GM19463 (cell line): ENCODE measurements at regions not wholly inside any gene's neighbourhood (a gene's known extent, or its start where the extent isn't known, plus 50 kb on each side); places are given as distances from the start of the nearest gene placed in this dataset.

Experiments used
- ATAC-seq: cut with Tn5 transposase; IDR thresholded peaks from one replicate; pipeline ENCODE4 v1.9.1; 2021; ENCODE audit warnings: mild to moderate bottlenecking, moderate library complexity; ENCODE audit not compliant: unreplicated experiment

DNA sequence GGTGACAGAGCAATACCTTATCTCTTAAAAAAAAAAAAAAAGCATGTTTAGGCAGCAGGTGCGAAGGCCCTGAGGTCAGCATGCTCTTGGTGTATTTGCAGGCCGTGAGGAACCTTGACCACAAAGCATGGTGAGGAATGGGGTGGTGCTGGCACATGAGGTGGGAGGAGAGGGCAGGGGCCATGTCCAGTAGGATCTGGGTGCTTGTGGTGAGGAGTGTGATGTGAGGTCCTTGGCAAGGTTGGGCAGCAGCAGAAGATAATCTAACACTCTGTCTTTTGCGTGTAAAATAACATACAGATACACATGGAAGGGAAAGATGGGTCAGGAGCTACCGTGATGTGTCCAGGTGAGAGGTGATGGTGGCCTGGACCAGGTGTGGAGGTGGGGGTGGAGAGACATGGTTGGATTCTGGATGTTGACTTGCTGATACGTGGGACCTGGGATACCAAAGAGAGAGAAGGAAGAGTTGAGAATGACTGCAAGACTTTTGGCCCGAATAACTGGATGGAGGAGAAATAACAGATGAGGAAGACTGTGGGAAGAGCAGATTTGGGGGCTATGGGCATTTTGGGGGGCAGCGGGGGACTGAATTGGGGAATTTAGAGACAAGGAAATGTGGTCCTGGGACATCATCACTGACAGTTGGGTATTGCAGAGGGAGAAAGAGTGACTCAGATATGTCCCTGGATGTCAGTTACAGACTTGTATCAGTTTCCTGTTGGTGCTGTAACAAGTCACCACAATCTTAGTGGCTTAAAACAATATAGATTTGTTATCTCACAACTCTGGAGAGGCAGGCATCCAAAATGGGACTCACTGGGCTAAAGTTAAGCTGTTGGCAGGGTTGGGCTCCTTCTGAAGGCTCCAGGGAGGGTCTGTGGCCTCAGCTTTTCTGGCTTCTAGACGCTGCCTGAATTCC is 274.9 kb downstream of the HAPSTR1 start:
- ATAC-seq: no peak

DNA sequence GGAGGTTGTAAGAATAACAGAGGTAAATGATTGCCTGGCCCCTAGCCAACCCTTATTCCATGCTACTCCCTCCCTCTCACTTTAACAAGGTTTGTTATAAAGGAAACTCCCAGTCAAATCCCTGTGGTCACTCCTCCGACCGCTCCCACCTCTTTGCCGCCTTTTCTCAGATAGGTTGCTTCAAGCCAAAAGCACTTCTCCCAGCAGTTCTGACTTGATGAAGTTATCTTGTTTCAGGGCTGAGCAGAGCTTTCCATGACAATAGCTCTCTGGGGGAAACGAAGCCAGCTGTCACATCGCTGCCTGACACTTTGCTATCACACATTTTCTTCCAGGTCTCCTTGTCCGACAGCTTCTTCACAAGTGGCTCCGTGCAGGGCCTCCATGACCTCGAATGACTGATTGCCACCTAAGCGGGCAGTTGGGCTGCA is 278.6 kb downstream of the HAPSTR1 start:
- ATAC-seq: no peak

- ATAC-seq: no peak
Observed at GRCh38 chr16:9371713-9372448, 280.4 kb downstream of the HAPSTR1 start.

DNA sequence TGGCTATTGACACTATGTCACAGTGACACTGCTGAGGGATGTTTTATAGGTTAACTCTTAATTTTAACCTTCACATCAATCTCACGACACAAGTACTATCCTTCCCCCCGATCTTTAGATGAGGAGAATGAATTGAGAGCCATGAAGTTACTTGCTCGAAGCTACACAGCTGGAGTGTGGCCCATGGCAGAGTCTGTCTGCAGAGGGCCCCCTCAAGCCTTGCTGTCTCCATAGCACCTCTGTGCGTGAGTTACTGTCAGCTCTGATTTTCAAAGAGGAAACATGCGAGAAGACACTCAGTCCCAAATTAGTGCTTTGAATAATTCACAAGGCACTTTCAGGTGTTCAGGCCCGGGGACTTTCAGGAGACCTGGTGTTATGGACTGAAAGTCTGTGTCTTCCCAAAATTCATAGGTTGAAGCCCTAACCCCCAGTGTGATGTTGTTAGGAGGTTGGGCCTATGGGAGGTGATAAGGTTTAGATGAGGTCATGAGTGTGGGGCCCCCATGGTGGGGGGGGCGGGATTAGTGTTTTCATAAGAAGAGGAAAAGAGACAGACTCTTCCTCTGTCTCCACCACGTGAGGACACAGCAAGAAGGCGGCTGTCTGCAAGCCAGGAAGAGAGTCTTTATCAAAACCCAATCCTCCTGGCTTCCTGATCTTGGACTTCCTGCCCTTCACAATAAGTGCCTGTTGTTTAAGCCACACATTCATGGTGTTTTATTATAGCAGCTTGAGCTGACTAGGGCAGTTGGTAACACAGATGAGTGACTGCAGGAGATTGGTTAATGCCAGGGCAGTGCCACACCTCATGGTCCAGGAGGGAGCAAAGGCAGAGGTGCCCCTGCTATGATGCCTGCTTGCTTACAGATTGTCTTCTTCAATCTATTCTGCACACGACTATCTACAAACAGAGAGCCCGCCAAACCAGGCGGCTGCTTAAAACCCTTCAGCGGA is 281.8 kb downstream of the HAPSTR1 start:
- no peak for ATAC-seq

- ATAC-seq: no peak
Observed at GRCh38 chr16:9374061-9374460, 282.6 kb downstream of the HAPSTR1 start.

- no peak for ATAC-seq
Observed at GRCh38 chr16:9378876-9379275, 287.4 kb downstream of the HAPSTR1 start.

DNA sequence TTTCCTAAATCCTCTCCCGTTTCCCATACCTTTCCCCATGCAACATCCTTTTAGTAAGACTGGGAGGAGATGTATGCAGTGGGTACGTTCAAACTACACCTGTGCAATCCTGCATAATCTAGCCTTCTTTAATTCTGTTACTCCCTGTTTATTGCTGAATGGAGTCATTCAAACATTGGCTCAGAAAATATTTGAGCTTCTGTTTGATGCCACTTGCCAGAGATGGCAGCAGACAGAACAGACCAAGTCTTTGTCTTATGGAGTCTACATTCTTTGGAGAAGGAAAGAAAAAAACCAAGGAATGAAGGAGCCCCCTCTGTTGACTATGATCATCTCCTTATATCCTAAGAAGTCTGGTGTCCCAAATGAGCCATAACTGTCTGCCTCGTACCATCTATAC is 288.8 kb downstream of the HAPSTR1 start:
- no peak for ATAC-seq

DNA sequence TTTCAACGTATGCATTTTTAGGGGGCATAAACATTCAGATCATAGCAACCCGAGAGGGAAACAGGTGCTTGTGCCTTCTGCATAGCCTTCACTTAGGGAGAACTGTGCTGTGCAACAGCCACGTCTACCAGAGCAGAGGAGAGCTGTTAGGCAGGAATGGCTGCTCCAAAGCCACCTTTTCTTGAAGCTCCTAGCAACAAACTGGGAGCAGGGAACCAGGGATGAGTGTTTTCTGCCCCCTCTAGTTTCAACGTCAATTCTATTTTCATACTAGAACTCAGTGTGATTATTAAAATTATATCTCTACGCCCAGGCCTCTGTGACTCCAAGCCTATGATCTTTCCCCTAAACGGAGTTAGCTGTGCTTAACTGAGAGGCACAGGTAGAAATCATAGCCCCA is 290.0 kb downstream of the HAPSTR1 start:
- no peak for ATAC-seq

GRCh38 chr16:9381905-9382304 is 290.5 kb downstream of the HAPSTR1 start:
- ATAC-seq: no peak

DNA sequence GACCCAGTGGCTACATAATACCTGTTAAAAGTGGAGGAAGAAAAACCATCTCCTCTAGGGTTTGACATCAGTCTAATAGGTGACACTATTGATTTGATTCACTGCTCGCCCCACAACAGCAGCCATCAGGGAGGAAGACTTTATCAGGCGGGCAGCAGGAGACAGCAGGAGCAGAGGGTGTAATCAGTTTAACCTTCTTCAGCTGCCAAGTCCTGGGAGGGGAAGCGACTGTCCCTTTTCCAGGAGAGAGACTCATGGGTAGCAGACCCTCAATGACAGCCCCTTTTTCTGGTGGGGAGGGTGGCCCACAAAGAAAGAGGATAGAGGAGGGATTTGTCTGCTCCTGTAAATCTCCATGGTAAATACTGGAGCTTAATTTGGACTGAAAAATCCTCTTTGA is 291.8 kb downstream of the HAPSTR1 start:
- no peak for ATAC-seq

DNA sequence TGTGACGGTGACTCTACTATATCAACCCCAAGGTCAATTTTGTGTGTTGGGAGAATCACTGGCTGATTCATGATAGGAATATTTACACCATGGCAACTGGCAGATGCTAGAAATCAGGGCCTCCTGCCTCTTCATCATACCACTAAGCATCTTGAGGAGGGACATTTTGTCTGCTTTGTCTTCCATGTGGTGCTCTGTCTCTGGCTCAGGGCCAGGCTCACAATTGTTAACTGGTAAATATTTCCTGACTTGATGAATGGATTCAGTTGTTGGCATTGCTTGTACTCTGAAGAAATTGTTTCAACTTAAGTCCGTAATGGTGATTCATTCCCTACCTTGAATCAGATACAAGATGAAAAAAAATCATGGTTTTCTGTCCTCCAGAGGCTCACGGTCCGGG is 292.7 kb downstream of the HAPSTR1 start:
- no peak for ATAC-seq

GRCh38 chr16:9389543-9390207 is 298.2 kb downstream of the HAPSTR1 start:
- no peak for ATAC-seq

DNA sequence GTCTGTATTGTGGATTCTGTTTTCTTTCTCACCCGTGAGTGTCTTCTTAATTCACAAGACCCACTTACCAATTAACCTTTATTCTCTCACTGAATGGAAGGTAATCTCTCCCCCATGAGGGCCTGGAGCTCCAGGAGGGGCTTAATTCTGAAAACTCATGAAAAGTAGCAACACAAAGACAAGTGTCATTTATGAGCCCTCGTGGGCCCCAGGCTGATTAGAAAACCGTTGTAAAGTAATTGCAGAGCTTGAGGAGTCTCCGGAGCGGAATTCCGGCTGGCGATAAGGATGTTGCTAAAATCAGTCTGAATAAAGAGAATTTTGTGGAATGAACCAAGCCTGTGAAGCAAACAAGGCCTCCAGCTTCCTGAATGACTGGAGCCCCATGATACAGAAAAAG is 301.5 kb downstream of the HAPSTR1 start:
- ATAC-seq: no peak

DNA sequence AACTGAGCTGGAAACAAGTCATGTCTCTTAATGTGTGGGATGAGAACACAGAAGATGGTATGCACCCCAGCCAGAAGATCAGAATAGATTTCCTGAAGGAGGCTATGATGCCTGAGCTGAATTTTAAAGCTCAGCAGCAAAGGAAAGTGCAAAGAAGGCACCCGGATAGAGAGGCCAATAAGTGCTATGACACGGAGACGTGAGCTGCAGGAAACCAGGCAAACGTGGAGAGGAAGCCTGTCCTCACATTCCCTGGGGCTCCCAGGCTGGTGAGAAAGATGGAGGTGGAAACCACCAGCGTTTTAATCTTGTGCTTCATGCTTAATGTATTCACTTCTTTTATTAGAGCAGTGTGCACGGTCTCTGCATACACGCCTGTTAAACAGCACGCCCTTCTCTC is 302.1 kb downstream of the HAPSTR1 start:
- ATAC-seq: no peak

DNA sequence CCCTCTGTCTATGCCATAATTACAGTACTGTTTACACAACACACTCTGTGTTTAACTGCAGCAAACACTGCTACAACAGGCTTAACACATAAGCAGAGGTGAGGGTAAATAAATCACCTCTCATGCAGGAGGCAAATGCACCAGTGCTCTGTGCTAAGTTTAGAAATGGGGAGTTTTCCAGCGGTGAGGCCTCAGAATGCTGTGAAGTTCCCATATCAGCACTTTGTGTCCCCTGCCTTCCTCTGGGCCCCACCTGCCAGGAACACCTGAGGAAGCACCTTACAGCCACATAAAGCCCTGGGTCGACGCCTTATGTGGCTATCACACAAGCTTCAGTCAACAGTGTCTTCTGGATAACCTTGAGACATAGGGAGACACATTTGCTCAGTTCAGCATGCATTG is 304.5 kb downstream of the HAPSTR1 start:
- no peak for ATAC-seq

DNA sequence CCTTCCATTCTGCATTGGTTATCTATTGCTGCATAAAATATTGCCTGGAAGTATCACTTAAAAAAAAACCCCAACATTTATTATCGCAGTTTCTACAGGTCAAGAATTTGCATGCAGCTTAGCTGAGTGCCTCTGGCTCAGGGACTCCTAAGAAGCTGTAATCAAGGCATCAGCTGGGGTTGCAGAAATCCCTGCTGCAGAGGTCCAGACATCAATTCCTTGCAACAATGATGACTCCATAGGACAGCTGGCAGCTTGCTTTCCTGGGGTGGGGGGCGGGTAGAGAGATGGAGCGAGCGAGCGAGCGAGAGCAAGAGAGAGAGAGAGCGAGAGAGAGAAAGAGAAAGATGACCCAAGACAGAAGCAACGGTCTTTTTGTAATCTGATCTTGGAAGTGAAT is 308.1 kb downstream of the HAPSTR1 start:
- no peak for ATAC-seq

GRCh38 chr16:9401173-9401572 is 309.7 kb downstream of the HAPSTR1 start:
- no peak for ATAC-seq

- ATAC-seq: no peak
Observed at GRCh38 chr16:9402293-9402860, 310.9 kb downstream of the HAPSTR1 start.

- ATAC-seq: no peak
Observed at GRCh38 chr16:9404811-9405210, 313.4 kb downstream of the HAPSTR1 start.

DNA sequence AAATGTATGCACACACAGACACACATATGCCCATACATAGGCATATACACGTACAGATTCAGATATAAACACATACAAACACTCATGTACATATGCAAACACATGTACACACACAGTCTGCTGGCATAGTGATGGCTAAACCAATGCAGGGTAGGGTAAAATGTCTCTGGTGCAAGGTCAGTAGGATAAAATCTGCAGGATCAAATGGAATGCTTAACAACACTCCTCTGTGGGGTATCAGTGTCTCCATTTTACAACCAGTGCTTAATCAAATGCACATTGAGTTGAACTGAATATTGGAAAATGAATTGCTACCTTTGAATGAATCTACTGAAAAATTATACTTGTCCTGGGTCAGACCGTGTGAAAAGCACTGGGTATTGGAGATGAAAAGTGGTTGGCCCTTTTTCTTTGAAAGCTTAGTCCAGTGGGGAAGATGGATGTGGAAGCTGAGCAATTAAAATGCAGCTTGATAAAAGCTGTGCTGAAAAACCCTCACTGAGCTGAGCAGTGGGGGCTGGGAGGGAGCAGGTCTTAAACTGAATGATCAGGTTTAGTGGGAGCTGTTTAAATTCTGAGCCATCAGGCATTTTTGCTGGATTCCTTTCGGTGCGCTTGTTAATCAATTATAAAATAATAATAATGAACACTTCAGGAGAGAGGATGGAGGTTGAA is 314.7 kb downstream of the HAPSTR1 start:
- no peak for ATAC-seq
